GM23338 (cell line): ENCODE measurements at regions not wholly inside any gene's neighbourhood (a gene's known extent, or its start where the extent isn't known, plus 50 kb on each side); places are given as distances from the start of the nearest gene placed in this dataset.

ENCODE experiments used
- ATAC-seq: fragments of 200-7000 bp; cut with Tn5 transposase; 3 replicates; pipeline ENCODE4 v1.9.1; 2020
- DNase-seq: peaks from one replicate; pipeline ENCODE4 v3.0.0-alpha.2; 2015; ENCODE audit warnings: low spot score
- H2AFZ ChIP-seq: fragments of 200-600 bp; sonication (generic); 2 replicates; pipeline ENCODE4 v1.8.0; 2016; ENCODE audit warnings: antibody characterized with exemption, mild to moderate bottlenecking, moderate library complexity
- H3F3A ChIP-seq: fragments of 200-600 bp; sonication (generic); replicated peaks from 2 replicates; pipeline ENCODE4 v1.8.0; 2017; ENCODE audit warnings: antibody characterized with exemption, mixed run types, low read depth
- H3K27ac ChIP-seq: fragments of 200-600 bp; sonication (generic); 2 replicates; pipeline ENCODE4 v1.6.1; 2016; ENCODE audit warnings: low read depth
- H3K27me3 ChIP-seq: fragments of 200-600 bp; sonication (generic); 2 replicates; pipeline ENCODE4 v1.8.0; 2016; ENCODE audit warnings: mild to moderate bottlenecking, mixed run types, moderate library complexity; ENCODE audit not compliant: insufficient read depth
- H3K36me3 ChIP-seq: fragments of 200-600 bp; sonication (generic); 2 replicates; pipeline ENCODE4 v1.8.0; 2016; ENCODE audit warnings: mild to moderate bottlenecking; ENCODE audit not compliant: insufficient read depth
- H3K4me1 ChIP-seq: fragments of 200-600 bp; sonication (generic); 2 replicates; pipeline ENCODE4 v1.8.0; 2016; ENCODE audit warnings: mild to moderate bottlenecking, moderate library complexity; ENCODE audit not compliant: insufficient read depth
- H3K4me2 ChIP-seq: fragments of 200-600 bp; sonication (generic); 2 replicates; pipeline ENCODE4 v1.7.1; 2017; ENCODE audit warnings: mixed run types
- H3K4me3 ChIP-seq: fragments of 200-600 bp; sonication (generic); 2 replicates; pipeline ENCODE4 v1.6.1; 2016; ENCODE audit warnings: mixed run types
- H3K79me2 ChIP-seq: fragments of 200-600 bp; sonication (generic); replicated peaks from 2 replicates; pipeline ENCODE4 v1.8.0; 2017; ENCODE audit warnings: mild to moderate bottlenecking; ENCODE audit not compliant: insufficient read depth
- H3K9me2 ChIP-seq: fragments of 200-600 bp; sonication (generic); 2 replicates; pipeline ENCODE4 v1.8.0; 2017; ENCODE audit not compliant: insufficient read depth
- H4K20me1 ChIP-seq: fragments of 200-600 bp; sonication (generic); replicated peaks from 2 replicates; pipeline ENCODE4 v1.8.0; 2017; ENCODE audit warnings: mild to moderate bottlenecking; ENCODE audit not compliant: insufficient read depth
- H3K27ac Mint-ChIP-seq: 2 replicates; pipeline ENCODE4 v1.8.0; 2020; ENCODE audit warnings: inconsistent platforms, mild to moderate bottlenecking, moderate library complexity, mixed read lengths
- H3K27me3 Mint-ChIP-seq: 3 replicates; pipeline ENCODE4 v1.8.0; 2022; ENCODE audit warnings: low read depth, mild to moderate bottlenecking, moderate library complexity, mixed read lengths, inconsistent platforms; ENCODE audit not compliant: insufficient read depth, poor library complexity
- H3K36me3 Mint-ChIP-seq: 3 replicates; pipeline ENCODE4 v1.8.0; 2021; ENCODE audit warnings: low read depth, mild to moderate bottlenecking, inconsistent platforms, moderate library complexity, mixed read lengths
- H3K4me1 Mint-ChIP-seq: 3 replicates; pipeline ENCODE4 v1.8.0; 2020; ENCODE audit warnings: mild to moderate bottlenecking, inconsistent platforms, mixed read lengths
- H3K4me3 Mint-ChIP-seq: 3 replicates; pipeline ENCODE4 v1.8.0; 2021; ENCODE audit warnings: moderate library complexity, mild to moderate bottlenecking, inconsistent platforms, mixed read lengths
- H3K9me3 Mint-ChIP-seq: 3 replicates; pipeline ENCODE4 v1.8.0; 2020; ENCODE audit warnings: moderate library complexity, mild to moderate bottlenecking, inconsistent platforms, mixed read lengths
- CREB1 ChIP-seq: fragments of 250-450 bp; sonication (Bioruptor Pico); IDR thresholded peaks from 2 replicates; pipeline ENCODE4 v1.5.0; 2020; ENCODE audit warnings: low read depth, mild to moderate bottlenecking, moderate library complexity
- ETS1 ChIP-seq: IDR thresholded peaks from 2 replicates; pipeline ENCODE4 v1.6.1; 2016; ENCODE audit warnings: antibody characterized with exemption
- POLR2AphosphoS5 ChIP-seq: IDR thresholded peaks from 2 replicates; pipeline ENCODE4 v1.6.1; 2016; ENCODE audit warnings: antibody characterized with exemption, low read depth
- REST ChIP-seq: IDR thresholded peaks from one replicate; pipeline ENCODE4 v1.6.1; 2018; ENCODE audit warnings: antibody characterized with exemption; ENCODE audit not compliant: unreplicated experiment
- STAT1 ChIP-seq: IDR thresholded peaks from one replicate; pipeline ENCODE4 v1.6.1; 2016; ENCODE audit warnings: antibody characterized with exemption; ENCODE audit not compliant: unreplicated experiment
- ZNF114 ChIP-seq: fragments of 250-450 bp; sonication (Bioruptor Pico); IDR thresholded peaks from 2 replicates; pipeline ENCODE4 v1.5.0; 2020; ENCODE audit warnings: mild to moderate bottlenecking, moderate library complexity
- ZNF331 ChIP-seq: fragments of 250-450 bp; sonication (Bioruptor Pico); IDR thresholded peaks from 2 replicates; pipeline ENCODE4 v1.5.0; 2020; ENCODE audit warnings: low read depth, mild to moderate bottlenecking, moderate library complexity

DNA sequence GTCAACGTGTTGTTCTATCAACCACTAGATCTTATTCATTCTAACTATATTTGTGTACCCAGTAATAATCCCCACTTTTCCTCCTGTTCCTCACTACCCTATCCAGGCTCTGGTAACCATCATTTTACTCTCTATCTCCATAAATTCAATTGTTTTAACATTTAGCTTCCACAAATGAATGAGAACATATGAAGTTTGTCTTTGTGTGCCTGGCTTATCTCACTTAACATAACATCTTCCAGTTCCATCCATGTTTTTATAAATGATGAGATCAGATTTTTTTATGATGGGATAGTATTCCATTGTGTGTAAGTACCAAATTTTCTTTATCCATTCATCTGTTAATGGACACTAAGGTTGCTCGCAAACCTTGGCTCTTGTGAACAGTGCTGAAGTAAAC, 59.9 kb upstream of the IBSP start:
- peaks cover 6% of the 10 kb centered on the region; the same call in 1 of the 2 replicates for H3K9me2 ChIP-seq
- H3K4me3 Mint-ChIP-seq, result no peak overlapping the region
- ATAC-seq, result no peak
- no peaks in the 10 kb centered on the region for H4K20me1 ChIP-seq
- H3K27me3 Mint-ChIP-seq, result no peaks in the 10 kb centered on the region
- no peak overlapping the region for H3K27ac Mint-ChIP-seq
- no peaks in the 10 kb centered on the region for H3F3A ChIP-seq
- H3K4me1 ChIP-seq, result peaks cover 11% of the 10 kb centered on the region; the same call in 1 of the 2 replicates
- peaks cover under 1% of the 10 kb centered on the region for H3K36me3 Mint-ChIP-seq
- no peaks in the 10 kb centered on the region for H3K27me3 ChIP-seq
- H3K27ac ChIP-seq, result no peak overlapping the region
- no peak overlapping the region for H2AFZ ChIP-seq
- no peak overlapping the region for H3K4me3 ChIP-seq
- H3K4me2 ChIP-seq, result no peak overlapping the region
- no peak for TF ChIP-seq ZNF114 (CRISPR knock-in tag)
- TF ChIP-seq ZNF331 (CRISPR knock-in tag), result no peak
- no peak for TF ChIP-seq STAT1
- no peak for TF ChIP-seq REST
- DNase-seq, result no peak
- H3K4me1 Mint-ChIP-seq, result peaks cover 19% of the 10 kb centered on the region
- H3K9me3 Mint-ChIP-seq, result peaks cover 7% of the 10 kb centered on the region
- no peaks in the 10 kb centered on the region for H3K36me3 ChIP-seq
- no peaks in the 10 kb centered on the region for H3K79me2 ChIP-seq

DNA sequence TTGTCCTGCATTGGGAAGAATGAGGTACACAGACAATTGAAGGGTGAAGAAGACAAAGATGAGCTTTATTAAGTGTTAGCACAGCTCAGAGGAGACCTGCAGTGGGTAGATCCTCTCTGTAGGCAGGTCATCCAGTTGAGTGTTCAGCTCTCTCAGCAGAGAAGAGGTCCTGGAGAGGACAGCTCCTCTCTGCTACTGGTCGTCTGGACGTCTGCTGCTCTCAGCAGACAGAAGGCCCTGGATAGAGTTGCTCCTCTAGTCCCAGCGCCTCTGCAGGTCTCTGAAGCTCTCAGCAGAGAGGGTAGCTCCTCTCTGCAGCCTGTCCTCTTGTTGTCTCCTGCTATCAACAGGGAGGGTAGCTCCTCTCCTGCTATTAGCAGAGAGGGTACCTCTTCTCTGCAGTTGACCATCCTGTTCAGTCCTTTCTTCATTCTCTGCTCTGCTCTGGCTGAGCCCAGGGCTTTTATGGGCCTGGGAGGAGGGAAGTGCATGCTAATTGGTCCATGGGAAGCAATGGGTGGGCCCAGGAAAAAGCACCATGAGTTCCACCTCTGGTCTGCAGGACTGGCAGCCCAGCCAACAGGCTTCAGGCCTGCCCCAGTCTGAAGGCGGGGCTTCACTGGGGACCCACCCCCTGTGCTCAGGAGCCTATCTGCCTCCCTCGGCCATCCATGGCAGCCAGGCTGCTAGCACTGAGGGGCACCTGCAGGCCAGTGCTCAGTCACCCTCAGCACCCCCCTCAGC, 54.1 kb upstream of the IBSP start:
- Mint-ChIP-seq H3K27ac (no peak overlapping the region), H3K4me1 (peaks cover 12% of the 10 kb centered on the region)
- no peaks in the 10 kb centered on the region for H4K20me1 ChIP-seq

More for the DNA sequence above, 54.1 kb upstream of the IBSP start:
- Histone ChIP-seq H3K27ac (no peak overlapping the region), H3K9me2 (no peaks in the 10 kb centered on the region), H3K27me3 (no peaks in the 10 kb centered on the region), H3K4me2 (no peak overlapping the region), H3K36me3 (no peaks in the 10 kb centered on the region), H3K4me1 (peaks cover 11% of the 10 kb centered on the region; the same call in 1 of the 2 replicates), H3K79me2 (no peaks in the 10 kb centered on the region), H3F3A (no peaks in the 10 kb centered on the region), H3K4me3 (no peak overlapping the region), H2AFZ (no peak overlapping the region)
- no peak for TF ChIP-seq ZNF114 (CRISPR knock-in tag)
- no peak for TF ChIP-seq CREB1 (CRISPR knock-in tag)
- no peak for TF ChIP-seq ETS1
- no peak for TF ChIP-seq POLR2AphosphoS5
- ATAC-seq (no peak), DNase-seq (no peak)
- Mint-ChIP-seq H3K36me3 (peaks cover 10% of the 10 kb centered on the region), H3K9me3 (peaks cover 18% of the 10 kb centered on the region), H3K4me3 (no peak overlapping the region), H3K27me3 (peaks cover 2% of the 10 kb centered on the region)
